ENCODE measurements at regions not wholly inside any gene's neighbourhood (a gene's known extent, or its start where the extent isn't known, plus 50 kb on each side); places are given as distances from the start of the nearest gene placed in this dataset.

GRCh38 chr1:57590978-57591377 is 167.1 kb upstream of the DAB1 start:
- Histone ChIP-seq H3K27me3 (ENCODE audit: insufficient read depth, low read depth) (no peaks in the 10 kb centered on the region), H3K36me3 (ENCODE audit: low read depth) (no peaks in the 10 kb centered on the region), H2AFZ (no peak overlapping the region), H3K4me3 (no peak overlapping the region), H3K9me2 (ENCODE audit: insufficient read depth) (no peaks in the 10 kb centered on the region; the same call in 1 of the 2 replicates), H3K4me1 (replicated peaks; ENCODE audit: insufficient read depth) (no peaks in the 10 kb centered on the region), H3K27ac (no peak overlapping the region), H3F3A (ENCODE audit: insufficient read depth, low read depth) (no peaks in the 10 kb centered on the region), H3K9me3 (ENCODE audit: insufficient read depth, low read depth) (no peaks in the 10 kb centered on the region), H4K20me1 (ENCODE audit: insufficient read depth) (no peaks in the 10 kb centered on the region), H3K79me2 (ENCODE audit: low read depth) (no peaks in the 10 kb centered on the region), H3K4me2 (no peak overlapping the region)
- TF ChIP-seq EZH2 (IDR thresholded peaks at IDR 0.05; ENCODE audit: low read depth) = no peak
- TF ChIP-seq, protein P1, sequence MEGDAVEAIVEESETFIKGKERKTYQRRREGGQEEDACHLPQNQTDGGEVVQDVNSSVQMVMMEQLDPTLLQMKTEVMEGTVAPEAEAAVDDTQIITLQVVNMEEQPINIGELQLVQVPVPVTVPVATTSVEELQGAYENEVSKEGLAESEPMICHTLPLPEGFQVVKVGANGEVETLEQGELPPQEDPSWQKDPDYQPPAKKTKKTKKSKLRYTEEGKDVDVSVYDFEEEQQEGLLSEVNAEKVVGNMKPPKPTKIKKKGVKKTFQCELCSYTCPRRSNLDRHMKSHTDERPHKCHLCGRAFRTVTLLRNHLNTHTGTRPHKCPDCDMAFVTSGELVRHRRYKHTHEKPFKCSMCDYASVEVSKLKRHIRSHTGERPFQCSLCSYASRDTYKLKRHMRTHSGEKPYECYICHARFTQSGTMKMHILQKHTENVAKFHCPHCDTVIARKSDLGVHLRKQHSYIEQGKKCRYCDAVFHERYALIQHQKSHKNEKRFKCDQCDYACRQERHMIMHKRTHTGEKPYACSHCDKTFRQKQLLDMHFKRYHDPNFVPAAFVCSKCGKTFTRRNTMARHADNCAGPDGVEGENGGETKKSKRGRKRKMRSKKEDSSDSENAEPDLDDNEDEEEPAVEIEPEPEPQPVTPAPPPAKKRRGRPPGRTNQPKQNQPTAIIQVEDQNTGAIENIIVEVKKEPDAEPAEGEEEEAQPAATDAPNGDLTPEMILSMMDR (conservative IDR thresholded peaks at IDR 0.05) = no peak
- CTCF ChIA-PET = no interaction called here
- no peak for DNase-seq
- BruUV-seq (replicated peaks) = no TSS peak
- intact Hi-C loops (cut with micrococcal nuclease; ENCODE audit: unreplicated experiment) = no loop called here
- POLR2A ChIA-PET (ENCODE audit: unreplicated experiment) = no interaction called here

GRCh38 chr1:57586842-57587241 is 163.0 kb upstream of the DAB1 start:
- no peak for DNase-seq
- Histone ChIP-seq H3F3A (ENCODE audit: insufficient read depth, low read depth) (no peaks in the 10 kb centered on the region), H3K9me2 (ENCODE audit: insufficient read depth) (no peaks in the 10 kb centered on the region), H4K20me1 (ENCODE audit: insufficient read depth) (no peaks in the 10 kb centered on the region), H3K9me3 (ENCODE audit: insufficient read depth, low read depth) (no peaks in the 10 kb centered on the region), H3K27ac (no peak overlapping the region), H2AFZ (no peak overlapping the region), H3K4me1 (replicated peaks; ENCODE audit: insufficient read depth) (no peaks in the 10 kb centered on the region), H3K4me3 (no peak overlapping the region), H3K79me2 (ENCODE audit: low read depth) (no peaks in the 10 kb centered on the region), H3K4me2 (no peak overlapping the region), H3K27me3 (ENCODE audit: insufficient read depth, low read depth) (no peaks in the 10 kb centered on the region), H3K36me3 (ENCODE audit: low read depth) (no peaks in the 10 kb centered on the region)
- TF ChIP-seq, protein P1 (conservative IDR thresholded peaks at IDR 0.05) = no peak
- no peak for TF ChIP-seq EZH2 (IDR thresholded peaks at IDR 0.05; ENCODE audit: low read depth)
- CTCF ChIA-PET = no interaction called here
- POLR2A ChIA-PET (ENCODE audit: unreplicated experiment) = no interaction called here
- intact Hi-C loops (cut with micrococcal nuclease; ENCODE audit: unreplicated experiment) = no loop called here
- BruUV-seq (replicated peaks) = no TSS peak

- no peaks in the 10 kb centered on the region for H3K9me3 ChIP-seq (ENCODE audit: insufficient read depth, low read depth)
- no peaks in the 10 kb centered on the region for H3K9me2 ChIP-seq (ENCODE audit: insufficient read depth)
- DNase-seq = no peak
- intact Hi-C loops (cut with micrococcal nuclease; ENCODE audit: unreplicated experiment) = no loop called here
- TF ChIP-seq, protein P1 (conservative IDR thresholded peaks at IDR 0.05) = no peak
- TF ChIP-seq EZH2 (IDR thresholded peaks at IDR 0.05; ENCODE audit: low read depth) = no peak
- H4K20me1 ChIP-seq (ENCODE audit: insufficient read depth) = no peaks in the 10 kb centered on the region
- POLR2A ChIA-PET (ENCODE audit: unreplicated experiment) = no interaction called here
- no peaks in the 10 kb centered on the region for H3F3A ChIP-seq (ENCODE audit: insufficient read depth, low read depth)
- H3K4me3 ChIP-seq = no peak overlapping the region
- no peaks in the 10 kb centered on the region for H3K36me3 ChIP-seq (ENCODE audit: low read depth)
- no peaks in the 10 kb centered on the region for H3K4me1 ChIP-seq (replicated peaks; ENCODE audit: insufficient read depth)
- H2AFZ ChIP-seq = no peak overlapping the region
- CTCF ChIA-PET = no interaction called here
- no peak overlapping the region for H3K4me2 ChIP-seq
- no peaks in the 10 kb centered on the region for H3K27me3 ChIP-seq (ENCODE audit: insufficient read depth, low read depth)
- no peaks in the 10 kb centered on the region for H3K79me2 ChIP-seq (ENCODE audit: low read depth)
- no TSS peak for BruUV-seq (replicated peaks)
- no peak overlapping the region for H3K27ac ChIP-seq
Observed at GRCh38 chr1:57578680-57579079, 154.8 kb upstream of the DAB1 start.

Data from PC-9 (cell line).